DND-41 (cell line): ENCODE measurements at regions not wholly inside any gene's neighbourhood (a gene's known extent, or its start where the extent isn't known, plus 50 kb on each side); places are given as distances from the start of the nearest gene placed in this dataset.

Experiments used
- ATAC-seq: fragments of 200-7000 bp; cut with Tn5 transposase; 3 replicates; pipeline ENCODE4 v1.9.1; 2021; ENCODE audit warnings: low read depth; ENCODE audit not compliant: insufficient read depth
- DNase-seq: peaks from one replicate; pipeline ENCODE4 v3.0.0-alpha.2; 2020
- H2AFZ ChIP-seq: 2 replicates; pipeline ENCODE4 v1.6.0; 2012; ENCODE audit warnings: low read depth, low read length
- H3K27ac ChIP-seq: 2 replicates; pipeline ENCODE4 v1.5.1; 2012; ENCODE audit warnings: low read length, inconsistent platforms
- H3K27me3 ChIP-seq: fragments of 200-600 bp; sonication (generic); 2 replicates; pipeline ENCODE4 v1.6.0; 2012; ENCODE audit warnings: low read length, mild to moderate bottlenecking, inconsistent platforms; ENCODE audit not compliant: insufficient read depth, poor library complexity
- H3K36me3 ChIP-seq: 2 replicates; pipeline ENCODE4 v1.5.1; 2012; ENCODE audit warnings: low read length, inconsistent platforms; ENCODE audit not compliant: insufficient read depth
- H3K4me1 ChIP-seq: 2 replicates; pipeline ENCODE4 v1.5.1; 2012; ENCODE audit warnings: mild to moderate bottlenecking, low read length; ENCODE audit not compliant: insufficient read depth
- H3K4me2 ChIP-seq: 2 replicates; pipeline ENCODE4 v1.6.0; 2012; ENCODE audit warnings: mild to moderate bottlenecking, moderate library complexity, low read length, inconsistent platforms; ENCODE audit not compliant: insufficient read depth
- H3K4me3 ChIP-seq, 2 experiments: fragments of 200-600 bp in 1 of 2; shearing (Covaris generic) in 1 of 2; 2 replicates each; pipeline ENCODE4 v1.5.1; 2012 to 2016; ENCODE audit warnings: inconsistent platforms in 2 of 2, low read length in 2 of 2, mild to moderate bottlenecking in 2 of 2, low read depth in 1 of 2, moderate library complexity in 1 of 2
- H3K79me2 ChIP-seq: 2 replicates; pipeline ENCODE4 v1.6.0; 2012; ENCODE audit warnings: low read length, inconsistent platforms; ENCODE audit not compliant: insufficient read depth
- H3K9ac ChIP-seq: 2 replicates; pipeline ENCODE4 v1.6.0; 2012; ENCODE audit warnings: low read depth, mild to moderate bottlenecking, inconsistent platforms, low read length, moderate library complexity
- H3K9me3 ChIP-seq: 2 replicates; pipeline ENCODE4 v1.5.1; 2012; ENCODE audit warnings: low read length, moderate library complexity, mild to moderate bottlenecking, inconsistent platforms; ENCODE audit not compliant: insufficient read depth, severe bottlenecking
- H4K20me1 ChIP-seq: 2 replicates; pipeline ENCODE4 v1.6.0; 2012; ENCODE audit warnings: low read length; ENCODE audit not compliant: insufficient read depth
- CTCF ChIP-seq: IDR thresholded peaks from 2 replicates; pipeline ENCODE4 v1.5.1; 2012; ENCODE audit warnings: borderline replicate concordance, low read length, moderate library complexity, mild to moderate bottlenecking; ENCODE audit not compliant: poor library complexity, severe bottlenecking; ENCODE audit errors: extremely low read depth
- EZH2 ChIP-seq: IDR thresholded peaks from 3 replicates; pipeline ENCODE4 v1.6.1; 2012; ENCODE audit warnings: borderline replicate concordance, low read depth, mild to moderate bottlenecking, moderate library complexity, low read length, inconsistent platforms; ENCODE audit not compliant: severe bottlenecking

DNA sequence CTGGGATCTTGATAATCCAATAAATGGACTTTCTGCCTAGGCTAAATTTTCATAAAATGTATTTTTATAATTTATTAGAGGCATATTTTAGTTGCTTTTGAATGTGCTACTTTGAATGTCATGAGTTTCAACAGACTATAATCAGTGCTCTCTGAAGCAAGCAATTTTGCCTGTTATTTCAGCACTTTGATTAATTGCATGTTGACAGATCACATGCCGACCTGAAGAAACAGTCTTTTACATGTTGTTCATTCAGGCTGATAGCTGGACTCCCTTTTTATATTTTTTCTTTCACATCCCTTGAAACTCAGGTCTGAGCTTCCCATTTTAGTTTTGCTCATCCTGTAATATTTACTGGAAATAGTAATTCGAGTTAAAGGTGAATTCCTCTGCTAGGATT, 341.0 kb downstream of the NAP1L3 start:
- Histone ChIP-seq H3K9me3 (no peaks in the 10 kb centered on the region), H2AFZ (no peak overlapping the region), H3K36me3 (no peaks in the 10 kb centered on the region), H3K4me3 (no peak overlapping the region), H3K4me1 (no peaks in the 10 kb centered on the region), H3K27me3 (no peaks in the 10 kb centered on the region), H3K27ac (no peak overlapping the region), H3K79me2 (no peaks in the 10 kb centered on the region), H3K9ac (no peak overlapping the region), H3K4me2 (no peak overlapping the region), H4K20me1 (no peaks in the 10 kb centered on the region)
- TF ChIP-seq EZH2 (no peak), CTCF (no peak)
- no peak for ATAC-seq
- DNase-seq, result no peak

DNA sequence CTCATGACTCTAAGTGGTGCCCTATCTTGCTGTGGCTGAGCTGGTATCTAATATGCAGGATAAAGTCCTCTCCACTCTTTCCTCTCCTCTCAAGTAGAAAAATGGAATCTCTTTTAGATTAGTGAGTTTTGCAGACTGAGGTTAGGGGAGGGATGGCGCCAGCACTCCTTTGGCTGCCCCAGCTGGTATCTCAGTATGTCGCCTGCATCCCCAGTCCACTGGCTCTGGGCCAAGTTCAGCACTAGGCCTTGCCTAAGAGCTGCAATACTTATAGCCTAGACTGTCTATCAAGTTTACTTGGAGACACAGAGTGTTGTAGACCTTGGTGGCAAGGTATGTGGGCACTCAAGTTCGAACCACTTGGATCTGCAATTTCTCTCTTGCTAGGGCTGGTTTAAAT, 351.3 kb downstream of the NAP1L3 start:
- Histone ChIP-seq H2AFZ (no peak overlapping the region), H3K4me2 (no peak overlapping the region), H3K9ac (no peak overlapping the region), H3K9me3 (no peaks in the 10 kb centered on the region), H3K27me3 (no peaks in the 10 kb centered on the region), H3K4me3 (no peak overlapping the region), H3K4me1 (no peaks in the 10 kb centered on the region), H3K36me3 (no peaks in the 10 kb centered on the region), H3K79me2 (no peaks in the 10 kb centered on the region), H4K20me1 (no peaks in the 10 kb centered on the region), H3K27ac (no peak overlapping the region)
- ATAC-seq (no peak), DNase-seq (no peak)
- TF ChIP-seq EZH2 (no peak), CTCF (no peak)

GRCh38 chrX:93319609-93320008, 353.8 kb downstream of the NAP1L3 start:
- no peak for TF ChIP-seq EZH2

More at GRCh38 chrX:93319609-93320008, 353.8 kb downstream of the NAP1L3 start:
- DNase-seq (no peak), ATAC-seq (no peak)
- H3K9me3 ChIP-seq, result no peaks in the 10 kb centered on the region
- no peaks in the 10 kb centered on the region for H3K27me3 ChIP-seq
- no peak overlapping the region for H3K4me3 ChIP-seq
- H2AFZ ChIP-seq, result no peak overlapping the region
- no peaks in the 10 kb centered on the region for H3K4me1 ChIP-seq
- H3K79me2 ChIP-seq, result no peaks in the 10 kb centered on the region
- H3K4me2 ChIP-seq, result no peak overlapping the region
- no peaks in the 10 kb centered on the region for H3K36me3 ChIP-seq
- no peak overlapping the region for H3K9ac ChIP-seq
- no peaks in the 10 kb centered on the region for H4K20me1 ChIP-seq
- H3K27ac ChIP-seq, result no peak overlapping the region
